GM18511 (cell line): ENCODE measurements at regions not wholly inside any gene's neighbourhood (a gene's known extent, or its start where the extent isn't known, plus 50 kb on each side); places are given as distances from the start of the nearest gene placed in this dataset.

ENCODE experiments used
- ATAC-seq: cut with Tn5 transposase; IDR thresholded peaks from one replicate; pipeline ENCODE4 v1.9.1; 2021; ENCODE audit warnings: mild to moderate bottlenecking, moderate library complexity; ENCODE audit not compliant: unreplicated experiment

DNA sequence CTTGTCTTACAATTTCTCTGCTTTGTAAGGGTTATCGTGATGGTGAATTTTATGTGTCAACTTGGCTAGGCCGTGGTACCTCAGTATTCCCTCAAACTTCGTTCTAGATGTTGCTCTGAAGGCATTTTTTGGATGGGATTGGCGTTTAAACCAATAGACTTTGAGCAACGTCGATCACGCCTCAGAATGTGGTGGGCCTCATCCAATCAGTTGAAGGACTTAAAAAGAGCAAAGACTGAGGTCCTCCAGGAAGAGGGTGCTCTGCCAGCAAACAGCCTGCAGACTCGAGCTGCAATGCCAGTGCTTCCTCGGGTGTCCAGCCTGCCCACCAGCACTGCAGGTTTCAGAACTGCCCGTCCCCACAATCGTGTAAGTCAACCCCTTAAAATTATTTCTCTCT, 145.8 kb upstream of the SALL3 start:
- ATAC-seq, result no peak

- ATAC-seq, result no peak
Measured at GRCh38 chr18:78836838-78837237, 142.8 kb upstream of the SALL3 start.

GRCh38 chr18:78837754-78838153, 141.9 kb upstream of the SALL3 start:
- no peak for ATAC-seq

DNA sequence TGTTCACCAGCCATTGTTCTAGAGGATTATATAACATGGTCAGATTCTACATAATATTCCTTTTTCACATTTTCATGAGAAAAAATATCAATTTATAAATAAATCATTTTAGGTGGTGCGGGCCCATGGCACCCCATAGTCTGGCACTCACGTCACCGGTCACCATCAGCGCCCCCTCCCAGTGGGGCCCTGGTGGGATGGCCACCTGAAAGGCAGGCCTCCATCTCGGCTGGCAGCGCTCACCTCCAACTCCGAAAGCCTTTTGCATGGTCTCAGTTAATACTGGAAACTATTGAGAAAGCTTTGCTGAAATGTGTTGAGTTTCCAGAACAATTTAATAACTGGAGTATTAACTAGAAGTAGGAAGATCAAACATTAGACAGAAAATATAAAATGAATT, 141.4 kb upstream of the SALL3 start:
- ATAC-seq, result no peak

DNA sequence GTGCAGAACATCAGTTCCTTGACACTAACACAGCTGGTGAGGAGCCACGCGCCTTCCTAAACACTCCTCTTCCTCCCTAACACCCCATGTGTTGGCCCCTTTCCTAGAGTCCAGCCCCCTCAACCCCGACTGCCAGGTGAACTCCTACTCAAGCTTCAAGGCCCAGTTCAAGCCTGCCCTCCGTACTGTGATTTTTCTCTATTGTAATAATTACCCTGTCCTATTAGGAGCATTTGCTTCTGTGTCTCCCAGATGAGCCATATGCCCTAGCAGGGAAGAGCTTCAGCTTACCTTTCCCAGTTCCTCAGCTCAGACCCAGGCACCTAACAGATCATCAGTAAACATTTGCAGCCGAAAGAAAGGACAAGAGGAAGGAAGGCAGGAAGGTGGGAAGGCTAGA, 130.6 kb upstream of the SALL3 start:
- ATAC-seq, result no peak

DNA sequence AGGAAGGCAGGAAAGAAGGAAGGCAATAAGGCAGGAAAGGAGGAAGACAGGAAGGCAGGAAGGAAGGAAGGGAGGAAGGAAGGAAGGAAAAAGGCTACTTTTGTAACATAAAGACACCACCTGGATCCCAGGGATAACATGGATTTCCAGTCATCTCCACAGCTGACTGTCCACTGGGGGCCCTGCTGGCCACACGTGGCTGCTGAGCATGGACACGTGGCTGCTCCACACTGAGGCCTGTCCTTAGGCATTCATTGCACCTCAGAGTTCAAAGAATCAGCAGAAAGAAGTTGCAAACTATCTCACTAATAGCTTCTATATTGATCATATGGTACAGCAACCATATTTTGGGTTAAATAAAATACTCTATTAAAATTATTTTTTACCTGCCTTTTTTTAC, 130.2 kb upstream of the SALL3 start:
- no peak for ATAC-seq

GRCh38 chr18:78853341-78853740, 126.3 kb upstream of the SALL3 start:
- no peak for ATAC-seq

GRCh38 chr18:78855188-78855587, 124.4 kb upstream of the SALL3 start:
- ATAC-seq, result no peak

- no peak for ATAC-seq
Measured at GRCh38 chr18:78856569-78857313, 122.9 kb upstream of the SALL3 start.

- ATAC-seq, result no peak
Measured at GRCh38 chr18:78857314-78858150, 122.1 kb upstream of the SALL3 start.

DNA sequence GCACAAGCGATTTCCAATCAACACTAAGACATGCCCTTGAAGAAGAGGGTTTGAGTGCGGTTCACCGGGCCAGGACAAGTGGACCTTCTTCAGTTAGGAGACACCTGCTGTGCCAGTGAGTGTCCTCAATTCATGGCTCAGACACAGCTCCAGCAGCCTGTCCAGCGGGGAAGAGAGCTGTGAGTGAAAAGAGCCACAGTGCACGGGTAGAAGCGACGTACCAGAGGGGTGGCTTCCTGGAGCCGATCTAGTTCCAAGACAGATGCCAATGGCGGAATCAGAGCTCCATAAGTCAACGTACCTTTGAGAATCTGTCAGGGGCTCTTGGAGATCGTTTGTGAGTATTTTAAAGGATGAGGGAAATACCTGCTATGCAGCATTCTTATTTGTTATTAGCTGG, 119.9 kb upstream of the SALL3 start:
- no peak for ATAC-seq

- no peak for ATAC-seq
Measured at GRCh38 chr18:78860117-78860516, 119.5 kb upstream of the SALL3 start.

DNA sequence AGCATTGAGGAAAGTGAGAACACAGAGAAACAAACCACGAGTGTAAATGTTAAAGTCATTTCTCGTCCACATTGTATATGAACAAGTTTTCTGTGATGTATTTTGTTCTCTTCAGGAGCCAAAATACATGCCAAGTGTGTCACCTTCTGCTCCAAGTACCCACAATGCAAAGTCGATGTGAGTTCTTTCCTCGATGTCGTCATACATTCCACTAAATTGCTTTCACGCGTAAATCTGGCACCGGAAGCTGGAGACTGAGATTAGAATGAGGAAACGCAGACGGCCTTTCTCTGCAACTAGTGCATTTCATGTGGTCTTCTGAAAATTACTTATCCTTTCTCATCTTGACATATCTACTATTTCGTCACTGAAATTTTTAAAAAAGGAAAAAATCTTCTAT, 118.5 kb upstream of the SALL3 start:
- ATAC-seq, result no peak

DNA sequence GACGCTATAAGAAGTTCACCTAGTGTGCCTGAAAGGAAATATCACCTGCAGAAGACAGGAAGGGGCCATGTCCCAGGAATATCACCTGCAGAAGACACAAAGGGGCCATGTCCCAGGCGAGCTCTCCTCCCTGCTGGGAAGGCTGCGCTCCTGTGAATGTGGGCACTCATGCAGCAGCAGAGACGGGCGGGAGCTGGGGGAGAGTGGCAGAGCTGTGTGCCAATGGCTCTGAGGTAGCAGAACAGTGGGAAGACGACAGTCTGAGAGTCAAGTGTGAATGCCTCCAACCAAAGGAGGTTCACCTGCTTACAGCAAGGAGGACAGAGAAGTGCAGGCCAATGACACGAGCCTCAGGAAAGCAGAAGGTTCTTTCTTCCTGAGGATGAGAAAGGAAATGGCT, 117.9 kb upstream of the SALL3 start:
- no peak for ATAC-seq

GRCh38 chr18:78862395-78862794, 117.2 kb upstream of the SALL3 start:
- no peak for ATAC-seq

- no peak for ATAC-seq
Measured at GRCh38 chr18:78865056-78865598, 114.5 kb upstream of the SALL3 start.

GRCh38 chr18:78865771-78866310, 113.8 kb upstream of the SALL3 start:
- no peak for ATAC-seq

- ATAC-seq, result no peak
Measured at GRCh38 chr18:78867131-78867530, 112.5 kb upstream of the SALL3 start.

GRCh38 chr18:78868330-78869316, 111.0 kb upstream of the SALL3 start:
- no peak for ATAC-seq

DNA sequence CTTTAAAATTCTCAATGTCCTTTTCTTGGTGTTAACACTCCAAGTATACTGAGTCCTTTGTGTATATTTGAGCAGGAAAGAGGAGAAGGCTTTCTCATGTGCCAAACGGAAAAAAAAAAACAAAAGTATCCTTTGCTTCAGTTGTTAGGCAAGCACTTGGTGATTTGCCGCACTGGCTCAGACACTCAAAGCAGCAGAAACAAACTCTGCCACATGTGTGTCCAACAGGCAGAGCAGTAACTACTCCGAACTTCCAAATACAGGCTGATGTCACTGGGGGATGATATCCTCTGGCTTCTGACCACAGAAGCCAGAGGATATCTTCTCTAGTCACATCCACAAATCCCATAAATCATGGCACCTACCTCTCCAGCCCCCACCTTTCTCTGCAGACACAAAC, 108.0 kb upstream of the SALL3 start:
- no peak for ATAC-seq
